Vagina (tissue), 2 donors: ENCODE measurements at regions not wholly inside any gene's neighbourhood (a gene's known extent, or its start where the extent isn't known, plus 50 kb on each side); places are given as distances from the start of the nearest gene placed in this dataset.
"Not testable (repeated sequence)": the region's sequence is repeated elsewhere in the genome, so short reads cannot be mapped to it uniquely, and the experiment has no call there.

ENCODE experiments used
- POLR2A ChIP-seq, 2 donors: fragments of 450-650 bp; IDR thresholded peaks; one replicate each; pipeline ENCODE4 v1.6.1; 2017; ENCODE audit warnings: antibody characterized with exemption in 2 of 2, mild to moderate bottlenecking in 2 of 2, moderate library complexity in 2 of 2
- POLR2AphosphoS5 ChIP-seq, 2 donors: sonication (generic); formaldehyde crosslinking; IDR thresholded peaks; one replicate each; pipeline ENCODE4 v1.9.0; 2017; ENCODE audit warnings: antibody characterized with exemption in 2 of 2, mild to moderate bottlenecking in 2 of 2, low read depth in 1 of 2; ENCODE audit not compliant: insufficient read depth in 1 of 2
- TF ChIP-seq, protein P1 (sequence below), 3 experiments: fragments of 450-650 bp in 2 of 3; fragments of 200-600 bp in 1 of 3; sonication (generic) in 1 of 3; IDR thresholded peaks; one replicate each; pipeline ENCODE4 v1.5.1; 2017 to 2019; ENCODE audit warnings: antibody characterized with exemption in 3 of 3, mild to moderate bottlenecking in 2 of 3, moderate library complexity in 2 of 3

DNA sequence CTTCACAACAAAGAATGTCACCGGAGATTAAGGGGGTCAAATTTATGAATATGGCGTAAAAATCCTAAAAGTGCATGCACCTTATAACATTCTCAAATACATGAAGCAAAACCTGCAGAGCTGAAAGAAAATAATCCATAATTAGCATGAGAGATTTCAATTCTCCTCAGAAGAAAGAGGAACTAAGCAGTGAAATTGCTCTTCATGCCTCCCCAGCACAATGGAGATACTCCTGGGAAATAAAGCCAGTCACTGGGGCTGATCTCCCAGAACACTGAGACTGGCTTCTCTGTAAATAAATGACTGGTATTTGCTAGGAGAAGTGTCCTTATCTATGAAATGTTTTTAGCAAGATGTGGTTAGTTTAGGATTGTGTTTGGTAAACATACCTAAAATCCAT lies 68.1 kb downstream of the GOLGA6L6 start:
- TF ChIP-seq, protein P1, sequence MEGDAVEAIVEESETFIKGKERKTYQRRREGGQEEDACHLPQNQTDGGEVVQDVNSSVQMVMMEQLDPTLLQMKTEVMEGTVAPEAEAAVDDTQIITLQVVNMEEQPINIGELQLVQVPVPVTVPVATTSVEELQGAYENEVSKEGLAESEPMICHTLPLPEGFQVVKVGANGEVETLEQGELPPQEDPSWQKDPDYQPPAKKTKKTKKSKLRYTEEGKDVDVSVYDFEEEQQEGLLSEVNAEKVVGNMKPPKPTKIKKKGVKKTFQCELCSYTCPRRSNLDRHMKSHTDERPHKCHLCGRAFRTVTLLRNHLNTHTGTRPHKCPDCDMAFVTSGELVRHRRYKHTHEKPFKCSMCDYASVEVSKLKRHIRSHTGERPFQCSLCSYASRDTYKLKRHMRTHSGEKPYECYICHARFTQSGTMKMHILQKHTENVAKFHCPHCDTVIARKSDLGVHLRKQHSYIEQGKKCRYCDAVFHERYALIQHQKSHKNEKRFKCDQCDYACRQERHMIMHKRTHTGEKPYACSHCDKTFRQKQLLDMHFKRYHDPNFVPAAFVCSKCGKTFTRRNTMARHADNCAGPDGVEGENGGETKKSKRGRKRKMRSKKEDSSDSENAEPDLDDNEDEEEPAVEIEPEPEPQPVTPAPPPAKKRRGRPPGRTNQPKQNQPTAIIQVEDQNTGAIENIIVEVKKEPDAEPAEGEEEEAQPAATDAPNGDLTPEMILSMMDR (IDR thresholded peaks at IDR 0.05) = not testable (repeated sequence)
- TF ChIP-seq POLR2AphosphoS5 (IDR thresholded peaks at IDR 0.05; ENCODE audit: insufficient read depth in 1 of 2, low read depth in 1 of 2); POLR2A (IDR thresholded peaks at IDR 0.05): not testable (repeated sequence)
